H9 (cell line): ENCODE measurements at regions not wholly inside any gene's neighbourhood (a gene's known extent, or its start where the extent isn't known, plus 50 kb on each side); places are given as distances from the start of the nearest gene placed in this dataset.
A peak's percentile ranks its signal among the peaks of the same experiment; 100 is the strongest.

ENCODE experiments used
- DNase-seq: peaks from one replicate; pipeline ENCODE4 v3.0.0-alpha.2; 2017
- H2AFZ ChIP-seq: one replicate; pipeline ENCODE4 v1.6.1; 2013; ENCODE audit warnings: mild to moderate bottlenecking, low read length, control low read depth, moderate library complexity
- H2AK5ac ChIP-seq: 2 replicates; pipeline ENCODE4 v1.6.1; 2013; ENCODE audit warnings: low read length, control low read depth, mixed read lengths; ENCODE audit not compliant: insufficient read length
- H2BK120ac ChIP-seq: one replicate; pipeline ENCODE4 v1.6.1; 2013; ENCODE audit warnings: low read depth, mild to moderate bottlenecking, low read length, control low read depth, inconsistent platforms; ENCODE audit not compliant: poor library complexity, severe bottlenecking
- H2BK12ac ChIP-seq: 2 replicates; pipeline ENCODE4 v1.6.1; 2013; ENCODE audit warnings: low read length, control low read depth, mixed read lengths, low read depth; ENCODE audit not compliant: insufficient read length
- H2BK15ac ChIP-seq: 2 replicates; pipeline ENCODE4 v1.6.1; 2013; ENCODE audit warnings: low read depth, low read length, control low read depth
- H2BK20ac ChIP-seq: one replicate; pipeline ENCODE4 v1.6.1; 2013; ENCODE audit warnings: low read depth, mild to moderate bottlenecking, low read length, control low read depth, inconsistent platforms; ENCODE audit not compliant: poor library complexity, severe bottlenecking
- H2BK5ac ChIP-seq: 2 replicates; pipeline ENCODE4 v1.6.1; 2013; ENCODE audit warnings: low read length, control low read depth, mixed read lengths; ENCODE audit not compliant: insufficient read length
- H3K14ac ChIP-seq: 2 replicates; pipeline ENCODE4 v1.6.1; 2013; ENCODE audit warnings: low read length, control low read depth; ENCODE audit not compliant: insufficient read depth
- H3K18ac ChIP-seq: 2 replicates; pipeline ENCODE4 v1.6.1; 2013; ENCODE audit warnings: low read depth, mild to moderate bottlenecking, mixed read lengths, low read length, control low read depth; ENCODE audit not compliant: insufficient read length
- H3K23ac ChIP-seq: 2 replicates; pipeline ENCODE4 v1.6.1; 2013; ENCODE audit warnings: low read length, control low read depth, mixed read lengths, low read depth; ENCODE audit not compliant: insufficient read length
- H3K23me2 ChIP-seq: 2 replicates; pipeline ENCODE4 v1.6.1; 2013; ENCODE audit warnings: low read depth, mild to moderate bottlenecking, mixed read lengths, low read length, control low read depth; ENCODE audit not compliant: insufficient read length, poor library complexity, severe bottlenecking
- H3K27ac ChIP-seq: 2 replicates; pipeline ENCODE4 v1.5.1; 2013; ENCODE audit warnings: low read length, control low read depth, mixed read lengths, low read depth; ENCODE audit not compliant: insufficient read length
- H3K27me3 ChIP-seq: 2 replicates; pipeline ENCODE4 v1.6.1; 2013; ENCODE audit warnings: low read length, control low read depth, inconsistent platforms; ENCODE audit not compliant: insufficient read depth
- H3K4ac ChIP-seq: 2 replicates; pipeline ENCODE4 v1.6.1; 2013; ENCODE audit warnings: low read depth, mild to moderate bottlenecking, control low read depth, inconsistent platforms, low read length, moderate library complexity
- H3K4me1 ChIP-seq: 2 replicates; pipeline ENCODE4 v1.6.1; 2013; ENCODE audit warnings: low read length, control low read depth, inconsistent platforms; ENCODE audit not compliant: insufficient read depth
- H3K4me2 ChIP-seq: 2 replicates; pipeline ENCODE4 v1.6.1; 2013; ENCODE audit warnings: low read length, control low read depth, mixed read lengths; ENCODE audit not compliant: insufficient read length, insufficient read depth
- H3K56ac ChIP-seq: 2 replicates; pipeline ENCODE4 v1.6.1; 2013; ENCODE audit warnings: low read depth, mild to moderate bottlenecking, mixed read lengths, low read length, control low read depth; ENCODE audit not compliant: insufficient read length
- H3K79me1 ChIP-seq: 2 replicates; pipeline ENCODE4 v1.6.1; 2013; ENCODE audit warnings: low read depth, mild to moderate bottlenecking, moderate library complexity, low read length, control low read depth, inconsistent platforms; ENCODE audit not compliant: insufficient read depth, poor library complexity, severe bottlenecking
- H3K79me2 ChIP-seq: 2 replicates; pipeline ENCODE4 v1.6.1; 2013; ENCODE audit warnings: low read length, control low read depth, inconsistent platforms; ENCODE audit not compliant: insufficient read depth
- H3K9ac ChIP-seq: 2 replicates; pipeline ENCODE4 v1.6.1; 2013; ENCODE audit warnings: low read length, control low read depth, mixed read lengths; ENCODE audit not compliant: insufficient read length; ENCODE audit errors: extremely low read depth
- H3K9me3 ChIP-seq: one replicate; pipeline ENCODE4 v1.6.1; 2013; ENCODE audit warnings: low read depth, low read length, inconsistent platforms; ENCODE audit not compliant: control insufficient read depth
- H3T11ph ChIP-seq: one replicate; pipeline ENCODE4 v1.6.1; 2013; ENCODE audit warnings: mild to moderate bottlenecking, low read length, control low read depth, inconsistent platforms
- H4K20me1 ChIP-seq: one replicate; pipeline ENCODE4 v1.6.1; 2013; ENCODE audit not compliant: control insufficient read depth, insufficient read length, insufficient read depth
- H4K5ac ChIP-seq: 2 replicates; pipeline ENCODE4 v1.6.1; 2013; ENCODE audit warnings: low read depth, mild to moderate bottlenecking, mixed read lengths, low read length, control low read depth; ENCODE audit not compliant: insufficient read length
- H4K8ac ChIP-seq: replicated peaks from 2 replicates; pipeline ENCODE4 v1.6.1; 2013; ENCODE audit warnings: low read length, control low read depth, mixed read lengths, low read depth; ENCODE audit not compliant: insufficient read length
- H4K91ac ChIP-seq: 2 replicates; pipeline ENCODE4 v1.6.1; 2013; ENCODE audit warnings: low read depth, mild to moderate bottlenecking, moderate library complexity, mixed read lengths, low read length, control low read depth; ENCODE audit not compliant: insufficient read length
- H3K27ac Mint-ChIP-seq, 3 experiments: 2 replicates in 2 of 3; 3 replicates in 1 of 3; pipeline ENCODE4 v1.8.0; 2020 to 2021; ENCODE audit warnings: mixed read lengths in 3 of 3, mild to moderate bottlenecking in 1 of 3, moderate library complexity in 1 of 3
- H3K27me3 Mint-ChIP-seq: 2 replicates; pipeline ENCODE4 v1.8.0; 2021; ENCODE audit warnings: low read depth, mild to moderate bottlenecking, moderate library complexity, mixed read lengths
- H3K36me3 Mint-ChIP-seq, 3 experiments: 2 replicates in 2 of 3; 3 replicates in 1 of 3; pipeline ENCODE4 v1.8.0; 2020 to 2021; ENCODE audit warnings: low read depth in 3 of 3, mixed read lengths in 3 of 3; ENCODE audit not compliant: insufficient read depth in 1 of 3
- H3K4me1 Mint-ChIP-seq, 2 experiments: 2 replicates each; pipeline ENCODE4 v1.8.0; 2020; ENCODE audit warnings: mixed read lengths in 2 of 2
- H3K4me3 Mint-ChIP-seq, 2 experiments: 2 replicates in 1 of 2; 3 replicates in 1 of 2; pipeline ENCODE4 v1.8.0; 2020 to 2021; ENCODE audit warnings: mild to moderate bottlenecking in 2 of 2, mixed read lengths in 2 of 2, moderate library complexity in 1 of 2
- H3K9me3 Mint-ChIP-seq, 2 experiments: 2 replicates in 1 of 2; 3 replicates in 1 of 2; pipeline ENCODE4 v1.8.0; 2020; ENCODE audit warnings: mild to moderate bottlenecking in 2 of 2, mixed read lengths in 2 of 2, moderate library complexity in 1 of 2
- CTCF ChIP-seq: fragments of 200-600 bp; sonication (generic); conservative IDR thresholded peaks from 3 replicates; pipeline ENCODE4 v1.8.0; 2021; ENCODE audit warnings: antibody characterized with exemption, mild to moderate bottlenecking
- WGBS: extraction: QIAGEN DNeasy Blood & Tissue Kit; methylation state at CpG from one replicate; pipeline ENCODE4 v1.1.7; 2013; ENCODE audit warnings: missing lambda C conversion rate, low lambda C conversion rate, mixed read lengths; ENCODE audit not compliant: insufficient read length; ENCODE audit errors: extremely low coverage; 5-methylcytosine and 5-hydroxymethylcytosine counted together

- Histone ChIP-seq H4K8ac (no peak overlapping the region), H2BK120ac (no peak overlapping the region), H2BK15ac (no peak overlapping the region), H3K79me1 (no peaks in the 10 kb centered on the region), H3T11ph (no peak overlapping the region), H3K27ac (no peak overlapping the region), H3K4me1 (peaks cover 8% of the 10 kb centered on the region; the same call in 1 of the 2 replicates), H4K20me1 (no peaks in the 10 kb centered on the region), H2BK20ac (no peak overlapping the region), H3K9ac (no peak overlapping the region), H2AFZ (no peak overlapping the region), H3K14ac (no peak overlapping the region), H3K23ac (no peak overlapping the region), H3K4me2 (no peak overlapping the region), H3K4ac (no peak overlapping the region), H3K23me2 (no peaks in the 10 kb centered on the region), H4K5ac (no peak overlapping the region), H3K9me3 (no peaks in the 10 kb centered on the region), H3K56ac (no peak overlapping the region), H3K27me3 (no peaks in the 10 kb centered on the region), H2BK12ac (no peak overlapping the region), H4K91ac (no peak overlapping the region), H2BK5ac (no peak overlapping the region), H3K18ac (no peak overlapping the region), H2AK5ac (no peak overlapping the region), H3K79me2 (no peaks in the 10 kb centered on the region)
- no peaks in the 10 kb centered on the region for H3K9me3 Mint-ChIP-seq
- H3K36me3 Mint-ChIP-seq = no peaks in the 10 kb centered on the region
- no peak overlapping the region for H3K4me3 Mint-ChIP-seq
- WGBS = no CpG with 5 or more reads among the region's 5 CpGs
- no peaks in the 10 kb centered on the region; the same call in 1 of the 2 replicates for H3K27me3 Mint-ChIP-seq
- TF ChIP-seq CTCF = no peak
- no peak for DNase-seq
- H3K27ac Mint-ChIP-seq = peak overlapping the region in 1 of 3 experiments; percentile 87; a peak in 1 of 7 replicates
- H3K4me1 Mint-ChIP-seq = peaks cover 36 to 48% of the 10 kb centered on the region in 2 experiments
Observed at GRCh38 chr5:167552356-167552755, 739.1 kb upstream of the WWC1 start.
